Endodermal cell (in vitro differentiated cells): ENCODE measurements at regions not wholly inside any gene's neighbourhood (a gene's known extent, or its start where the extent isn't known, plus 50 kb on each side); places are given as distances from the start of the nearest gene placed in this dataset.

ENCODE experiments used
- DNase-seq: peaks from one replicate; pipeline ENCODE4 v3.0.0-alpha.2; 2017
- H3K27ac ChIP-seq: 2 replicates; pipeline ENCODE4 v1.5.1; 2013; ENCODE audit warnings: mild to moderate bottlenecking, low read depth, low read length, moderate library complexity
- H3K27me3 ChIP-seq: 2 replicates; pipeline ENCODE4 v1.6.1; 2013; ENCODE audit warnings: mild to moderate bottlenecking, low read length, moderate library complexity; ENCODE audit not compliant: insufficient read depth, control insufficient read depth, poor library complexity, severe bottlenecking
- H3K36me3 ChIP-seq: 2 replicates; pipeline ENCODE4 v1.7.0; 2013; ENCODE audit warnings: mild to moderate bottlenecking, low read length, moderate library complexity; ENCODE audit not compliant: control insufficient read depth, insufficient read depth
- H3K4me1 ChIP-seq: one replicate; pipeline ENCODE4 v1.7.0; 2013; ENCODE audit warnings: low read length; ENCODE audit not compliant: control insufficient read depth, insufficient read depth
- H3K4me3 ChIP-seq: 2 replicates; pipeline ENCODE4 v1.5.1; 2013; ENCODE audit warnings: mild to moderate bottlenecking, low read length, moderate library complexity
- H3K9ac ChIP-seq: 2 replicates; pipeline ENCODE4 v1.6.1; 2013; ENCODE audit warnings: mild to moderate bottlenecking, low read length, moderate library complexity; ENCODE audit not compliant: poor library complexity, severe bottlenecking; ENCODE audit errors: extremely low read depth
- H3K9me3 ChIP-seq: 2 replicates; pipeline ENCODE4 v1.6.1; 2013; ENCODE audit warnings: mild to moderate bottlenecking, low read length, moderate library complexity; ENCODE audit not compliant: control insufficient read depth
- H3K27ac Mint-ChIP-seq: 2 replicates; pipeline ENCODE4 v1.8.0; 2020; ENCODE audit warnings: mixed read lengths
- H3K27me3 Mint-ChIP-seq: 2 replicates; pipeline ENCODE4 v1.8.0; 2021; ENCODE audit warnings: mild to moderate bottlenecking, mixed read lengths; ENCODE audit not compliant: insufficient read depth
- H3K36me3 Mint-ChIP-seq: 2 replicates; pipeline ENCODE4 v1.8.0; 2020; ENCODE audit warnings: low read depth, mixed read lengths
- H3K4me1 Mint-ChIP-seq: 2 replicates; pipeline ENCODE4 v1.8.0; 2020; ENCODE audit warnings: mixed read lengths
- H3K4me3 Mint-ChIP-seq: 2 replicates; pipeline ENCODE4 v1.8.0; 2020; ENCODE audit warnings: mild to moderate bottlenecking, moderate library complexity, mixed read lengths
- H3K9me3 Mint-ChIP-seq: 2 replicates; pipeline ENCODE4 v1.8.0; 2020; ENCODE audit warnings: mild to moderate bottlenecking, mixed read lengths
- CTCF ChIP-seq: fragments of 200-600 bp; sonication (generic); conservative IDR thresholded peaks from 2 replicates; pipeline ENCODE4 v1.5.0; 2021; ENCODE audit warnings: antibody characterized with exemption, mild to moderate bottlenecking
- WGBS, 2 experiments: methylation state at CpG; one replicate each; pipeline versions ENCODE4 v1.1.5 to v1.1.7; 2013; ENCODE audit warnings: missing lambda C conversion rate in 2 of 2, mixed read lengths in 1 of 2; ENCODE audit not compliant: insufficient coverage in 1 of 2, insufficient read length in 1 of 2; 5-methylcytosine and 5-hydroxymethylcytosine counted together

GRCh38 chr9:108069991-108070390, 580.4 kb upstream of the KLF4 start:
- 92% methylated on average over 1 of the region's 1 CpG; no CpG with 5 or more reads in 1 of the 2 experiments for WGBS, 2 experiments
- Histone ChIP-seq H3K4me3 (no peak overlapping the region), H3K36me3 (no peaks in the 10 kb centered on the region), H3K4me1 (no peaks in the 10 kb centered on the region), H3K27me3 (peaks cover 13% of the 10 kb centered on the region), H3K9me3 (peaks cover 11% of the 10 kb centered on the region), H3K27ac (no peak overlapping the region), H3K9ac (no peak overlapping the region)
- Mint-ChIP-seq H3K36me3 (no peaks in the 10 kb centered on the region), H3K4me1 (peaks cover 2% of the 10 kb centered on the region), H3K4me3 (no peak overlapping the region), H3K27ac (no peak overlapping the region), H3K9me3 (peaks cover 13% of the 10 kb centered on the region), H3K27me3 (peaks cover 10% of the 10 kb centered on the region)
- DNase-seq, result no peak
- no peak for TF ChIP-seq CTCF

- DNase-seq, result no peak
- no peak overlapping the region for H3K27ac Mint-ChIP-seq
- H3K4me1 ChIP-seq, result no peaks in the 10 kb centered on the region
- WGBS, 2 experiments, result 95% methylated on average over 6 to 8 of the region's 8 CpGs
- no peaks in the 10 kb centered on the region for H3K27me3 ChIP-seq
- peaks cover 10% of the 10 kb centered on the region for H3K27me3 Mint-ChIP-seq
- no peak overlapping the region for H3K27ac ChIP-seq
- H3K9me3 Mint-ChIP-seq, result no peaks in the 10 kb centered on the region
- H3K36me3 Mint-ChIP-seq, result no peaks in the 10 kb centered on the region
- TF ChIP-seq CTCF, result no peak
- no peak overlapping the region for H3K9ac ChIP-seq
- peaks cover 5% of the 10 kb centered on the region for H3K4me1 Mint-ChIP-seq
- no peak overlapping the region for H3K4me3 ChIP-seq
- H3K36me3 ChIP-seq, result no peaks in the 10 kb centered on the region
- H3K9me3 ChIP-seq, result no peaks in the 10 kb centered on the region
- H3K4me3 Mint-ChIP-seq, result no peak overlapping the region
Observed at GRCh38 chr9:108062680-108063079, 573.1 kb upstream of the KLF4 start.

- Histone ChIP-seq H3K27me3 (no peaks in the 10 kb centered on the region), H3K27ac (no peak overlapping the region), H3K9me3 (no peaks in the 10 kb centered on the region), H3K4me3 (no peak overlapping the region), H3K36me3 (no peaks in the 10 kb centered on the region), H3K4me1 (peaks cover 4% of the 10 kb centered on the region), H3K9ac (no peak overlapping the region)
- 91 to 100% methylated on average over 1 to 5 of the region's 5 CpGs for WGBS, 2 experiments
- no peak overlapping the region for H3K4me3 Mint-ChIP-seq
- H3K9me3 Mint-ChIP-seq, result no peaks in the 10 kb centered on the region
- peaks cover 11% of the 10 kb centered on the region for H3K4me1 Mint-ChIP-seq
- peaks cover 17% of the 10 kb centered on the region for H3K27me3 Mint-ChIP-seq
- H3K36me3 Mint-ChIP-seq, result no peaks in the 10 kb centered on the region
- no peak for TF ChIP-seq CTCF
- DNase-seq, result no peak
- H3K27ac Mint-ChIP-seq, result no peak overlapping the region
Observed at GRCh38 chr9:108060175-108060574, 570.6 kb upstream of the KLF4 start.
